ENCODE measurements at regions not wholly inside any gene's neighbourhood (a gene's known extent, or its start where the extent isn't known, plus 50 kb on each side); places are given as distances from the start of the nearest gene placed in this dataset.

GRCh38 chr12:29944269-29945000 lies 160.7 kb upstream of the TMTC1 start:
- no peak overlapping the region for H3K27ac ChIP-seq
- no peak for ATAC-seq
- TF ChIP-seq CTCF (IDR thresholded peaks at IDR 0.05): no peak
- no peaks in the 10 kb centered on the region for H3K36me3 ChIP-seq
- intact Hi-C loops (cut with DNase I): no loop called here
- DNase-seq: no peak
- no peak overlapping the region for H3K4me3 ChIP-seq
- no peaks in the 10 kb centered on the region for H3K9me3 ChIP-seq
- no peaks in the 10 kb centered on the region for H3K4me1 ChIP-seq
- H3K27me3 ChIP-seq (ENCODE audit: low read depth): no peaks in the 10 kb centered on the region

GRCh38 chr12:29943683-29944082 lies 159.9 kb upstream of the TMTC1 start:
- no peak overlapping the region for H3K27ac ChIP-seq
- no peaks in the 10 kb centered on the region for H3K36me3 ChIP-seq
- H3K27me3 ChIP-seq (ENCODE audit: low read depth): no peaks in the 10 kb centered on the region
- TF ChIP-seq CTCF (IDR thresholded peaks at IDR 0.05): no peak
- no peaks in the 10 kb centered on the region for H3K9me3 ChIP-seq
- no peak overlapping the region for H3K4me3 ChIP-seq
- no peaks in the 10 kb centered on the region for H3K4me1 ChIP-seq
- ATAC-seq (no peak), DNase-seq (no peak)
- intact Hi-C loops (cut with DNase I): no loop called here

- intact Hi-C loops (cut with DNase I): no loop called here
- no peak for ATAC-seq
Measured at GRCh38 chr12:29940811-29941210, 157.1 kb upstream of the TMTC1 start.

GRCh38 chr12:29930503-29930902 lies 146.8 kb upstream of the TMTC1 start:
- Histone ChIP-seq H3K27me3 (ENCODE audit: low read depth) (no peaks in the 10 kb centered on the region), H3K27ac (no peak overlapping the region), H3K4me3 (no peak overlapping the region), H3K36me3 (no peaks in the 10 kb centered on the region), H3K9me3 (no peaks in the 10 kb centered on the region), H3K4me1 (no peaks in the 10 kb centered on the region)
- ATAC-seq: no peak
- DNase-seq: no peak
- no peak for TF ChIP-seq CTCF (IDR thresholded peaks at IDR 0.05)
- intact Hi-C loops (cut with DNase I): no loop called here

More at GRCh38 chr12:29940811-29941210, 157.1 kb upstream of the TMTC1 start:
- Histone ChIP-seq H3K36me3 (no peaks in the 10 kb centered on the region), H3K27me3 (ENCODE audit: low read depth) (no peaks in the 10 kb centered on the region), H3K4me3 (no peak overlapping the region), H3K4me1 (no peaks in the 10 kb centered on the region), H3K9me3 (no peaks in the 10 kb centered on the region), H3K27ac (no peak overlapping the region)
- TF ChIP-seq CTCF (IDR thresholded peaks at IDR 0.05): no peak
- DNase-seq: no peak

GRCh38 chr12:29929295-29929694 lies 145.6 kb upstream of the TMTC1 start:
- no peaks in the 10 kb centered on the region for H3K9me3 ChIP-seq
- H3K27me3 ChIP-seq (ENCODE audit: low read depth): no peaks in the 10 kb centered on the region
- H3K36me3 ChIP-seq: no peaks in the 10 kb centered on the region
- intact Hi-C loops (cut with DNase I): no loop called here
- no peak overlapping the region for H3K4me3 ChIP-seq
- TF ChIP-seq CTCF (IDR thresholded peaks at IDR 0.05): no peak
- DNase-seq (no peak), ATAC-seq (no peak)
- no peak overlapping the region for H3K27ac ChIP-seq
- H3K4me1 ChIP-seq: no peaks in the 10 kb centered on the region

All from lower lobe of right lung (tissue), 2 donors.